ENCODE measurements at regions not wholly inside any gene's neighbourhood (a gene's known extent, or its start where the extent isn't known, plus 50 kb on each side); places are given as distances from the start of the nearest gene placed in this dataset.
"Not testable (repeated sequence)": the region's sequence is repeated elsewhere in the genome, so short reads cannot be mapped to it uniquely, and the experiment has no call there.

GRCh38 chr1:60847855-60848582 is 234.3 kb upstream of the NFIA start:
- no peak for DNase-seq

- DNase-seq, result no peak
Measured at GRCh38 chr1:60847391-60847790, 235.0 kb upstream of the NFIA start.

GRCh38 chr1:60845659-60846058 is 236.7 kb upstream of the NFIA start:
- not testable (repeated sequence) for DNase-seq

GRCh38 chr1:60842304-60842703 is 240.1 kb upstream of the NFIA start:
- DNase-seq, result no peak

- DNase-seq, result no peak
Measured at GRCh38 chr1:60841116-60842046, 241.0 kb upstream of the NFIA start.

- DNase-seq, result not testable (repeated sequence)
Measured at GRCh38 chr1:60840476-60840875, 241.9 kb upstream of the NFIA start.

- DNase-seq, result no peak
Measured at GRCh38 chr1:60835649-60836048, 246.7 kb upstream of the NFIA start.

GRCh38 chr1:60833173-60833572 is 249.2 kb upstream of the NFIA start:
- no peak for DNase-seq

- DNase-seq, result no peak
Measured at GRCh38 chr1:60832367-60832766, 250.0 kb upstream of the NFIA start.

GRCh38 chr1:60831780-60832179 is 250.6 kb upstream of the NFIA start:
- DNase-seq, result no peak

- DNase-seq, result no peak
Measured at GRCh38 chr1:60828944-60829343, 253.4 kb upstream of the NFIA start.

GRCh38 chr1:60826320-60827094 is 255.9 kb upstream of the NFIA start:
- no peak for DNase-seq

GRCh38 chr1:60825593-60825992 is 256.8 kb upstream of the NFIA start:
- no peak for DNase-seq

GRCh38 chr1:60823151-60823550 is 259.2 kb upstream of the NFIA start:
- no peak for DNase-seq

GRCh38 chr1:60822252-60822651 is 260.1 kb upstream of the NFIA start:
- no peak for DNase-seq

- DNase-seq, result no peak
Measured at GRCh38 chr1:60821156-60821555, 261.2 kb upstream of the NFIA start.

GRCh38 chr1:60818969-60819701 is 263.2 kb upstream of the NFIA start:
- DNase-seq, result no peak

- DNase-seq, result no peak
Measured at GRCh38 chr1:60813071-60813470, 269.3 kb upstream of the NFIA start.

GRCh38 chr1:60809204-60809980 is 273.0 kb upstream of the NFIA start:
- no peak for DNase-seq

GRCh38 chr1:60808676-60809075 is 273.7 kb upstream of the NFIA start:
- no peak for DNase-seq

GRCh38 chr1:60802884-60803283 is 279.5 kb upstream of the NFIA start:
- DNase-seq, result no peak

GRCh38 chr1:60797351-60797750 is 285.0 kb upstream of the NFIA start:
- DNase-seq, result no peak
